ENCODE measurements at regions not wholly inside any gene's neighbourhood (a gene's known extent, or its start where the extent isn't known, plus 50 kb on each side); places are given as distances from the start of the nearest gene placed in this dataset.

GRCh38 chr18:30819619-30820018, 222.9 kb downstream of the DSC3 start:
- no peak for TF ChIP-seq CTCF (IDR thresholded peaks at IDR 0.05)
- no peak for TF ChIP-seq POLR2A (IDR thresholded peaks at IDR 0.05)

Data from heart left ventricle (tissue), 13 donors.